HG03108 (cell line): ENCODE measurements at regions not wholly inside any gene's neighbourhood (a gene's known extent, or its start where the extent isn't known, plus 50 kb on each side); places are given as distances from the start of the nearest gene placed in this dataset.
"Not testable (repeated sequence)": the region's sequence is repeated elsewhere in the genome, so short reads cannot be mapped to it uniquely, and the experiment has no call there.

ENCODE experiments used
- ATAC-seq: cut with Tn5 transposase; IDR thresholded peaks from one replicate; pipeline ENCODE4 v1.9.1; 2021; ENCODE audit warnings: moderate library complexity; ENCODE audit not compliant: unreplicated experiment

DNA sequence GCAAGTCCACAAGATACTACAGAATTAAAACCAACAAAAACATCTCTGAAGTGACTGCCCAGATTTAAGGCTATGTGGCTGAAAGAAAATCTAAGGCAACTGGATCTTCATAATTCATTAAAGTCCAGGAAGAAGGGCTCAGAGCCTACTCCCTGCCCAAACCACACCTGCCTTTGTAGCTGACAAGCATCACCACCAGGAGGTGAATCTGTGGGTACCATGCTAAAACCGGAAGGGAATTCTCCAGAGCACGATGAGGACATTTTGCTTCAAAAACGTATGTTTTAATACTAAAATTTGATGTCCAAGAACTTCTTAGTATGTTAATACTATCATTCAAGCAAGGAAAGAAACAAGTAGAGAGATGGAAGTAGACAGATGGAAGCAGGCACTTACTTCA is 495.9 kb upstream of the NECTIN3 start:
- no peak for ATAC-seq

DNA sequence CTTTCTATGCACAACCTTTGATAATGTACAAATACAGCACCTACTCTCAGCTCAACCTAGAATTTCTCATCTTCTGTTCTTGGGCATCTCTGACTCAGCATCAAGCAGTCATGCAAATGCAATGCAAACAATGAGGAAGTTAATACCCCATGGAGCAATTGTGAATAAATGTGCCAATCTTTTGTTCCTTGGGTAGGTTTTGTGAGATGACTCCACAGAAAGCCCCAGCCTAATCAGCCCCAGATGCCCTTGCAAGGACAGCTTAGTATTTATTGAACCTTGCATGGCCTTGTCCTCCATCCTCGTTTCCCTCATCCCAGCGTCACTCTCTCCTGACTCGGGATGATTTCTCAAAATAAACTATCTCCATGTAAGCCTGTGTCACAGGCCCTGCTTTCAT is 494.7 kb upstream of the NECTIN3 start:
- no peak for ATAC-seq

DNA sequence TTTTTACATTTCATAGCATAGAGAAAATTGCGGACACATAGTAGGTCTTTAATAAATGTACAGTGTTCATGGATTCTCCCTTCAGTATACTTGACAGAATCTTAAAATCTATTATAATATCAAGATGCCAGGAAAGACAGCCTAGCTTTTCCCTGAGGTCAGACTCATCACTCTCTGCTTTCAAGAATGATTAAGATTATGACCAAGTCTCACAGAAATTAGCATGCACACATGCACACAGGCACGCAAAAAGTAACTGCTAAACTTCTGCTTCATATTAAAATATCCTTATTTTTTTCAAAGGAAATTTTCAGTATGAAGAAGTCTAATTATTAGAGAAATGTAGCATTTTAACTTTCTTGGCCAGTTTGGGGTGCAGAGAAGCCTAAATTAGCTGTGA is 493.8 kb upstream of the NECTIN3 start:
- no peak for ATAC-seq

DNA sequence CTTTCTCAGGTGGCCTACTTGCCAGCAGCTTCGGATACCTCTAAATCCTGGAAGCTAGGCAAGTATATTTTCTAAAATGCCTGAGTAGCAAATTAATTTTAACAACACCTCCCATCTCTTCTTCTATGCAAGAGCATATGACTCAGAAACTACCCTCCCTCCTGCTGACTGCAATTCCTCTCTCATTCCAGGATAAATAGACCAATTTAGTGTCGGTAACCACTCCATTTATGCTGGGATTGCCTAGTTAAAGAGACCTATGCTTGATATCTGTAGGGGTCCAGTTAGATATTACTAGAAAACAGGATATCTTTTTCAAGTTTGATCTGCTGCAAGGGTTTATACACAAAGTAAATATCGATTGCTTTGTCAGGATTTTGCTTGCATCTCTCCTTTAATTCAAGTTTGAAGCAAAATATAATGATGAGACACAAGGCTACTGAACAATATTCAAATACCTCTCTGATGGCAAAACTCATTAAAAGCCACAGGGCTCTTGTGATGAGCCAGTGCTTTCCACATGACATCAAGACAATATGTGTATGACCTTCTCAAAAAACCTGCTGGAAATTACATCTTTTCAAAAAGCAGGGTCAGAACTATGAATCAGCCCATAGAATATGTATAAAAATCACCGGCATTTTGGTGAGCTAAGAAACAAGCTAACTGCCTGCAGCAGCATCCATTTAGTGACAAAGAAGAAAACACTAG is 491.6 kb upstream of the NECTIN3 start:
- no peak for ATAC-seq

DNA sequence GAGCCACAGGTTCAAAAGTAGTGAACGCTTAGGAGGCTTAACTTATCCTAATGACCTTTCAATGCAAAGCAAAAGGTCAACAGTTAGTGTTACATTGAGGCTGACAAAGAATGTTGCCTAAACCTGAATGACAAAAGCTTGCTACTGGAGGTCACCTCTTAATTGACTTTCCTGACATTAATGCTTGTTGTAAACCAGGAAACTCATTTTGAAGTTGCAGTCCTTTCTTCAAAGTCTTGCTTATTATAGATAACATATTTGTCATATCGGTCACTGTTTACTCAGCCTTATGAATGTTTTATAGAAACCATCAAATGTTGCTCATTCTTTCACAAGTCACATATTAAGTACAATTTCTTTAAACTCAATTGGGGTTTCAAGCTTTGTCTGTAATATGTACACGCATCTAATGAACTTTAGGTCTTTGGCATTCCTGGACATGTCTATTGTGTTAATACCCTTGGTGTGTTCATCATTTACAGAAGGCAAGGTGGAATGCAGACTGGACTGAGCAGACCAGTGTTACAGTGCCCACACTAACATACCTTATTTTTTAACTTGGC is 488.2 kb upstream of the NECTIN3 start:
- no peak for ATAC-seq

DNA sequence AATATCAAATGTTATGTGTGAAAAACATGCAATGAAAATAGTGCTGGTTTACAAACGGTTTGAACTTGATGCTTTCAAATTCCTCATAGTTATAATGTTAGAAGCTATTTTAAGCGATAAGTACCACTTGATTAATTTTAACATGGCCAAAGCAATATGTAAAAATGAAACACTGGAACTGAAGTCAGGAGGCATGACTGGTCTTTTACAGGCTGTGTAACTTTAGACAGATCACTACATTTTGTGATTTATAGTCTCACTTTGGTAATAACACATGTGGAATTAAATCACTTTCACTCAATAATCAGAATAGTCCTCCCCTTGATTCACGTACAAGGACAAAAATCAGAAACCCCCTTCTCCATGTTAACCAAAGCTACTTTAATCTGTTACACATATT is 482.7 kb upstream of the NECTIN3 start:
- no peak for ATAC-seq

DNA sequence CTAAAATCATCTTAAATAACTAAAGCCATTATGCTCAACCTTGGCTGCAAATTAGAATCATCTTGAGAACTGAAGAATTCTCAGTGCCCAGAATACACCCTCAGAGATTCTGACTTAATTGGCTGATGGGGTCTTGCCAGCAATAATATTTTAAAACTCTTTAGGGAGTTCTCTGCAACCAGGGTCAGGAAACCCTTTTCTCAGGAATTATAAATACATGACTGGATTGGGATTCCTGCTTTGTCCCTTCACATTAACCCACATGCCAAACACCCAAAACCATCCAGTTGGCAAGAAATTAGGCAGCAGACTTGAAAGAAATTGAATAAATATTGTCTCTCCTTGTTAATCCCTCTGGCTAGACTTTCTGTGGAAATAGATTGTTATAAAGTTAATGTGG is 482.3 kb upstream of the NECTIN3 start:
- no peak for ATAC-seq

DNA sequence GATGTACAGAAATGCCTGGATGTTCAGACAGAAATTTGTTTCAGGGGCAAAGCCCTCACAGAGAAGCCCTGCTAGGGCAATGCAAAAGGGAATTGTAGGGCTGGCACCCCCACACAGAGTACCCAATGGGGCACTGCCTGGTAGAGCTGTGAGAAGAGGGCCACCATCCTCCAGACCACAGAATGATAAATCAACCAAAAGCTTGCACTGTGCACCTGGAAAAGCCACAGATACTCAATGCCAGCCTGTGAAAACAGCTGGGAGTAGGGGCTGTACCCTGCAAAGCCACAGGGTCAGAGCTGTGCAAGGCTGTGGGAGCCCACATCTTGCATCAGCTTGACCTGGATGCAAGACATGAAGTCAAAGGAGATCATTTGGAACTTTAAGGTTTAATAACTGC is 477.9 kb upstream of the NECTIN3 start:
- no peak for ATAC-seq

DNA sequence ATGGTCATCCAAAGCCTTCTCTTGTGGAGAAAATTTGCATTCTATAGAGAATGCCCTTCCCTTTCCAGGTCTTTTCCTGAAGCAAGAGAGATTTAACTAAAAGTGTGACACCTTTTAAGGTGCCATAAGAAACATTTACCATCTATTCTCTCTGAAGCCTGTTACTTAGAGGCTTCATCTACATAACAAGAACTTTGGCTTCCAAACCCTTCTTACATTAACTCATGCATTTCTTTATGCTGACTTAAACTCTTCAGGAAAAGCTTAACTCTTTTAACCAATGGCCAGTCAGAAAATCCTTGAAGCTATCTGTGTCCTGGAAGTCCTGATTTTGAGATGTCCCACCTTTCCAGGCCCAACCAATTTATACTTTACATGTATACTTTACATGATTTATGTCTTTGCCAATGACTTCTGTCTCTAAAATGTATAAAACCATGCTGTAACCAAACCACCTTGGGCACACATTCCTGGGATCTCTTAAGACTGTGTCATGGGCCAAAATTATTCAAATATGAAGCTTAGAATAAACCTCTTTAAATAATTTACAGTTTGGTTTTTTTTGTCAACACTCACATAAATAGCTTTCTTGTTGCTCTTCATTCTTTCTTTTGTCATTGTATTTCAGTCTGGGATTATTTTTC is 472.6 kb upstream of the NECTIN3 start:
- ATAC-seq = no peak

DNA sequence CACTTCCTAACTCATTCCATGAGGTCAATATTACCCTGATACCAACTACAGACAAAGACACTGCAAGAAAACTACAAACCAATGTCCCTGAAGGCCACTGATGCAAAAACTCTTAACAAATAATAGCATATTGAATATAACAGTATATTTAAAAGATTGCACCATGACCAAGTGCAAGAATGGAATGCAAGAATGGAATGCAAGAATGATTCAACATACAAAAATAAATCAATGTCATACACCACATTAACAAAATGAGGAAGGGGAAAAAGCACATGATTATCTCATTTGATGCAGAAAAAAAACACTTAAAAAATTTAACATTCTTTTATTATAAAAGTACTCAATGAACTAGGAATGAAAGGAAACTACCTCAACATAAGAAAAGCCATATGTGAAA is 463.1 kb upstream of the NECTIN3 start:
- no peak for ATAC-seq

DNA sequence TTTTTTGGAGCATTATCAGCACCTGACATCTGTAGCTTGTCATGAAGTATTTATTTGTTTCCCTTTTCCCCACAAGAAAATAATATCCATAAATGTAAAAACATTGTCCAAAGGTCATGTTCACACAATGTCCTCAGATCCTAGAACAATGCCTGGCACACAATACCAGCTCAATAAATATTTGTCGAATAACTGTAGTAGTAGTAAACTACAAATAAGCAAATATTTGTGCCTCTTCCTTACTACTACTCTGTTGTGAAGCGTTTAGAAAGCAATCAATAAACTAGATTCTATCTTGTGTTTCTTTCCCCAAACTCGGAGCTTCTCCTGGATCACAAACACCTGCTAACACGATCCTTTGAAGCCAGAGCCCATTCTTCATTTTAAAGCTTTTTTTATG is 459.6 kb upstream of the NECTIN3 start:
- no peak for ATAC-seq

DNA sequence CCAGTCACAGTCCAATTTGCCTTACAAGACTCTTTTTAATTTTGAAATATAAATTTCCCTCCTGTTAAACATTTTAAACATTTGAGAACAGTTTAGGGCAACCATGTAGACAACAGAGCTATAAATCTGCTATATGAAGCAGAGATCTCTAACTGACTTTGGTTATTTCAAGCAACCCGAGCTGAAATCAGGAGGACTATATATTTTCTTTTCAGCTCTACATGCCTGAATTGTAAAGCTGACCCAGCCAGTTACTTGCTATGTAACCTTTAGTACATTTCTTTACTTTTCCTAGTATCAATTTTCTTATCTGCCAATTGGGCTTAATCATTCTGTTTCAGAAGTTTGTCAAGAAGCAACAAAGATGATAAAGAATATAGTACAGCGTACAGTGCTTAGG is 457.4 kb upstream of the NECTIN3 start:
- ATAC-seq = no peak

DNA sequence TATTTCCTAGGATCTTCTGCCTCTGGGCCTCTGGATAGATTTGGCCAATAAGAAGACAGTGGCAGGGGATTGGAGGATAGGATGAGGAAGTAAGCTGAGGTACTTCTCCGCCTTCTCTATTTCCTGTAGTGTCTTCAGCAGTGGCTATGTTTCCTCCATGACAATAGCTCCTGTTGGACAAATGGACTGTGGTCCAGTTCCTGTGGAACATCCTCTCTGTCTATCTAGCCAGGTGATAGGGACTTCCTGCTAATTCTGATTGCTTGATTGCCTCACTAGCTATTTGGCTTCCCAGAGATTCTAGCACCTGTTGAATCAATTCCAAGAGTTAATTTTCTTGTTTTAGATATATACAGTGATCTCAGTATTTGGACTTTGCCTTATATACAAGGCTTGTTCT is 456.2 kb upstream of the NECTIN3 start:
- ATAC-seq = no peak

DNA sequence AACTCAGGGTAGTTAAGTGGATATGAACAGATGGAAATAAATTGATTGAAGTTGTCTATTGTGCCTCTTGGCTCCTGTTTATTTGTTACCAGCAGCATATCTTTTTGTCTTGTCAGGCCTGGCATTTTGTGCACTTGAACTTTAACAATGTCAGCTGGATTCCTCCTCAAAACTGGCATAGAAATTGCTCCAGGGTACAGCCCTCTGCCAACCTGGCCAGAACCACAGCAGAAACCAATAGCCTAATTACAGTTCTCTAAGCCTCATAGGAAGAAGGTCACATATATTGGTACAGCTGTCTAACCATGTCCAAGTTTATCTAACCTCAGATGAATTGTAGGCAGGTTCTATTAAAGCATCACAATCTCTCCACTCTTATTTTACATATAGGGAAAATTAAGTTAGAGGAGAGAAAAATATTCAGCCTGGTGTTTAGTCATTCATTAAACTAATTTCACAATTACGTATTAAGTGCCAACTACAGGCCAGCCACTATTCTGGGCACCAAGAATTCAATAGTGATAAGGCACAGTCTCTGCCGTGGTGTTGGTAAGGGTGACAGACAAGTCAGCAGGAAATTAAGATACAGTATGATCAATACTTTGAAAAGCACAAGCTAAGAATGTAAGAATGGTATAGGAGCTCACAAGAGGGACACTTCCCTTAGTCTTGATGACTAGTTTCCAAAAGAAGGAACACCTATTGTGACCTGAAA is 452.9 kb upstream of the NECTIN3 start:
- no peak for ATAC-seq

DNA sequence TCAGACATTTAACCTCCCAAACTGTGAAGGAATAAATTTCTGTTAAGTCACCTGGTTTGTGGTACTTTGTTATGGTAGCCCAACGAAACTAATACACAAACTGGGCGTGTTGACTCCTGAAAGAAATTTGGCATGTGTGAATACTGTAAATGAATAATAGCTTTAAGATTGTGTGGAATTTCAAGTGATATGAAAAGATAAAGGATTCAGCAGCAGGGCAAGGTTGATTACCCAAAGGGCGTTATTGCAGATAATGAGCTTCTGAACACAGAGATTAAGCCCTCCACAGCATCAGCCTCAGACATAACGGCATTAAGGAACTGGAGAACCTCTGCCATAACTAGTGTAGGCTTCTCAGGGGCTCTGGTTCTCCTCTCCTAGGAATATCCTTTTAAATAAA is 451.5 kb upstream of the NECTIN3 start:
- ATAC-seq = no peak

DNA sequence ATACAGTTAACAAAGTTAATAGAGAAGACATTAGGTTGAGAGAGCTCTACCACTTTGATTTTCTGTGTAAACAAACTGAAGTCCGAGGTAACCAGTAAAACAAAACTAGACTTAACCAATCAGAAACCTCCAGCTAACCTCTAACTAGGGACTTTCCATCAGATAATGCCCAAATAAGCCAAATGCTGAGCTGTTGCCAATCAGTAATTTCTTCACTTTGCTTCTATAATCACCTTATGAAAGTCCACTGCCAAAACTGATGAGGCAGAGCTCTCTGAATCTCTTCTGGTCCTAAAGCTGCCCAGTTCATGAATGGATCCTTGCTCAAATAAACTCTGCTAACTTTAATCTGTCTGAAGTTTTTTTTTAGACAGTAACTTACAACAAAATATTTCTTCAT is 448.0 kb upstream of the NECTIN3 start:
- ATAC-seq = no peak

DNA sequence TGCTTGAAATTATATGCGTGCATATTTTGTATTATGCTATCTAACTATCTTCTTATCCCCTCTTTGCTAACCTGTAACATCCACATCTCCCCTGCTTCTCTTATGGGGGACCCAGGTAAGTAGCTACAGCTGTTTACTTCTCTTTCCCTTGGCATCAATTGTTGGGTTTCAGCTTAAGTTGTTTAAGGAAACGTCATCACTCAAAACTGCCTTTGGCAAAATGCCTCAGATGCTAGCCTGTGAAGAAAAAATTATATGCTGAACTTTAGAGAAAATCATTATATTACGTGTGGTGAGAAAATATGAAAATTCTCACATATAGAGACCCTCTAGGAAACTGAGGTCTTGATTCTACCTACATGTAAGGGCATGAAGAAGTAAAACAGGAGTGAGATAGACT is 447.0 kb upstream of the NECTIN3 start:
- no peak for ATAC-seq

DNA sequence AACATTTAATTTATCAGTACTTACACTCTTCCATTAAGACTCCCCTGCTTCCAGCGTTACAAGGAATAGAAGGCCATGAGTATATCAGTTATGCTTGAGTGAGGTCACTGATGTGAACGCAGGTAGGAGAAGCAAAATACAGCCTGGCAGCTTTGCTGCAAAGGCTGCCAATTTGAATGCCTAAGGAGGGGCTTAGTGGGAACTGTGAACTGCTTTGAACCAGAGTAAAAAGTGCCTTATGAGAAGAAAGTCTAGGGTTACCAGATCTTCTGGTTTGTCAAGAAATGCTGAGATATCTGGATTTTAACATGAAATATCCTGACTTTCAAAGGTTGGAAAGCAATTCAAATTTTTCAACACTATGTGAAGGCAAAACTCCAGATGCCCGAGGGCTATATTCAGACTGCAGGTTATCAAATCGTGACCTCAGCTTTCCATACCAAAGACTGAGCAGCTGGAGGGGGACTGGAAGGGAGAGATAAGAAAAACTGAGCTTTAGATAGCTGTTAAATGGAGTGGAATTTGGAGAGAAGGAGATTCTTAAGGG is 446.3 kb upstream of the NECTIN3 start:
- no peak for ATAC-seq

DNA sequence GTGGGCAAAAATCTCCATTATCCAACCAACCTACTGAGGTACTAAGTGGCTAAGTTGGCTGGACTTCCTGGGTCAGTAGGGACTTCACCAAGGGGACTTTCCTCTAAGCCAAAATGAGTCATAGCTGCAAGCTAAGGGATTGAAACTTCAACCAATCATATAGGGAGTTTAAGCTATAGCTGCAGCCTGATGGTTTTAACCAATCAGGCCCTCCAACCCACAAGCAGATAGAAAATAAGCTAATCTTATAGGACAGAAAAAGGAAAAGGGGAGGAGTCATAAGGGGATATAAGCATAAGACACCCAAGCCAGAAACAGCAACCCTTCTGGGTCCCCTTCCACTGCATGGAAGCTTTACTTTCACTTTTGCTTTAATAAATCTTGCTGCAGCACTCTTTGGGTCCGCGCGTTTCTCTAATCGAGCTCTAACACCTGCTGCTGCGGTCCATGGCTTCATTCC is 444.9 kb upstream of the NECTIN3 start:
- ATAC-seq = not testable (repeated sequence)

DNA sequence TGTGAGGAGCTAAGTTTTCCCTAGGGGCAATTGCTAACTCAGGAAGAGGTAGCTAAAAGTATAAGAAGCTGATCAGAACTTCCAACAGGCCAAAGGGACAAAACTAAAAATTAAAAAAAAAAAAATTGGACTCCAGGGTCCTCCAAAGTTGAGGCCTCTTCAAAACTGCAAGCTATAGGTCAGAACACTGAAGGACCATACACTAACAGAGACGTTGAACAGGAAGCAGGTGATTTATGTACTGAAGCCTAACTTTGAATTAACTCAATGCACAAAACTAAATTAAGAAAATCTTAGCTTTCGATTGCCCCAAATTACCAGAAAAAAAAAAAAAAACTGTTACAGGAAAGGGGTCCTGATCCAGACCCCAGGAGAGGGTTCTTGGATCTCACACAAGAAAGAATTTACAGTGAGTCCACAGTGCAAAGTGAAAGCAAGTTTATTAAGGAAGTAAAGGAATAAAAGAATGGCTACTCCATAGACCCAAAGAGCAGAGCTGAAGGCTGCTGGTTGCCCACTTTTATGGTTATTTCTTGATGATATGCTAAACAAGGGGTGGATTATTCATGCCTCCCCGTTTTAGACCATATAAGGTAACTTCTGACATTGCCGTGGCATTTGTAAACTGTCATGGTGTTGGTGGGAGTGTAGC is 442.8 kb upstream of the NECTIN3 start:
- ATAC-seq = no peak

DNA sequence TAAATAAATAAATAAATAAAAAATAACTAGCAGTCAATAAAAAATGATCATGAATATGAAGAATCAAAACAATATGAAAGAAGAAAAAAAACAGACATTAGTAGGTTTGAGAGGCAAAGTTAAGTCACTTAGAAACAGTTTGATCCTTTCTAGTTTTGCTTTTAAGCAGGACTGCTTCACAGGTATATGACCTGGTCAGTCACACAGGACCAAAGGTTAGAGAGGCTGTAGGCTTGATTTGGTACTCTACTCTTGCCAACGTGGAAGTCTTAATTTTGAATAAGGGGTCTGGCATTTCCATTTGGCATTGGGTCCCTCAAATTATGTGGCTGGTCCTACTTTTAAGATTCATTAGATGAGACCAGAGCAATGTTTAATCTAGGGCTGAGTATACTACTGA is 441.7 kb upstream of the NECTIN3 start:
- ATAC-seq = no peak
